ENCODE measurements at regions not wholly inside any gene's neighbourhood (a gene's known extent, or its start where the extent isn't known, plus 50 kb on each side); places are given as distances from the start of the nearest gene placed in this dataset.

DNA sequence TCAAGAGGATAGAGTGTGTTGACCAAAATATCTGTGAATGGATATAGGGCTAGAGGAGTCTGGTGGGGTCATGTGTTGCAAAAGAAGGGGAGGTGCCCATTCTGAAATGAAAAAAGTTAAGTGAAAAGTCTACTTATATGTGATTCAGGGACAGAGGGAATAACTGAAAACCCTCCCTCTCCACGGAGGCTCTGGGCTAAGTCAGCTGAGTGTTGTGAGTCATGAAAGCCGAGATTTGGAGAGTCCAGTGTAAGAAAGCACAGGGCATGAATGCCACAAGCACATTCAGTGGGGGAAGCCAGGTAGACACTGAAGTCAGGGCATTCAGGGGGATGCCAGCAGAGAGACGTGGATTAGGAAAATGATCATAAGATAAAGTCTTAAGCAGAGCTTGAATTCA is 871.9 kb downstream of the TSN start:
- ATAC-seq (no peak), DNase-seq (no peak)
- WGBS (ENCODE audit: insufficient coverage), result 64% methylated on average over 3 of the region's 3 CpGs
- Histone ChIP-seq H3K4me3 (ENCODE audit: low read length) (no peak overlapping the region), H3K27me3 (ENCODE audit: control insufficient read depth, insufficient read depth, low read length) (no peaks in the 10 kb centered on the region), H3K9me3 (ENCODE audit: control insufficient read depth, insufficient read depth, low read length) (no peaks in the 10 kb centered on the region), H3K4me1 (ENCODE audit: control insufficient read depth, insufficient read depth, low read length) (no peaks in the 10 kb centered on the region), H3K36me3 (ENCODE audit: control insufficient read depth, insufficient read depth, low read length) (no peaks in the 10 kb centered on the region), H3K27ac (ENCODE audit: low read length) (no peak overlapping the region)
- Mint-ChIP-seq H3K9me3 (peaks cover 11 to 24% of the 10 kb centered on the region in 2 donors), H3K36me3 (no peaks in the 10 kb centered on the region), H3K27ac (no peak overlapping the region), H3K27me3 (ENCODE audit: low read depth in 2 of 2) (no peaks in the 10 kb centered on the region), H3K4me1 (no peaks in the 10 kb centered on the region), H3K4me3 (no peak overlapping the region)
- TF ChIP-seq, protein P1, sequence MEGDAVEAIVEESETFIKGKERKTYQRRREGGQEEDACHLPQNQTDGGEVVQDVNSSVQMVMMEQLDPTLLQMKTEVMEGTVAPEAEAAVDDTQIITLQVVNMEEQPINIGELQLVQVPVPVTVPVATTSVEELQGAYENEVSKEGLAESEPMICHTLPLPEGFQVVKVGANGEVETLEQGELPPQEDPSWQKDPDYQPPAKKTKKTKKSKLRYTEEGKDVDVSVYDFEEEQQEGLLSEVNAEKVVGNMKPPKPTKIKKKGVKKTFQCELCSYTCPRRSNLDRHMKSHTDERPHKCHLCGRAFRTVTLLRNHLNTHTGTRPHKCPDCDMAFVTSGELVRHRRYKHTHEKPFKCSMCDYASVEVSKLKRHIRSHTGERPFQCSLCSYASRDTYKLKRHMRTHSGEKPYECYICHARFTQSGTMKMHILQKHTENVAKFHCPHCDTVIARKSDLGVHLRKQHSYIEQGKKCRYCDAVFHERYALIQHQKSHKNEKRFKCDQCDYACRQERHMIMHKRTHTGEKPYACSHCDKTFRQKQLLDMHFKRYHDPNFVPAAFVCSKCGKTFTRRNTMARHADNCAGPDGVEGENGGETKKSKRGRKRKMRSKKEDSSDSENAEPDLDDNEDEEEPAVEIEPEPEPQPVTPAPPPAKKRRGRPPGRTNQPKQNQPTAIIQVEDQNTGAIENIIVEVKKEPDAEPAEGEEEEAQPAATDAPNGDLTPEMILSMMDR (IDR thresholded peaks at IDR 0.05), result no peak
- intact Hi-C loops (cut with micrococcal nuclease), result no loop called here

DNA sequence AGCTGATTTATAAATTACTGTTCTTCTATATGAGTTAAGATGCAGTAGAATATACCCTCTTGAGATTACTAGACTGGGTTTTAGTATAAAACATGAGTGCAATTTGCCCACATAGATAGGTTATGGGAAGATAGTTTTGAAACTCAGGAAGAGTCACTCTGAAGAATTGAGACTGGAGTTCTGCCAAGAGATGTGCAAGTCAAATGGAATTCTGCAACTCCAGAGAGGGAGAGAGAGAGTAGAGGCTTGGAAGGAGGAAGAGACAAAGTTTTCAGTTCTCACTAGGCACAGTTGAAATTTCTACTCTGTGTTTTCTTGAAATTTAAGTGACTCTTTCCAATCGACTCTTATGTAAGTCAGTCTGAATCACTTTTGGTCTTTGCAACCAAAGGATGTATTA is 878.8 kb downstream of the TSN start:
- H3K4me1 Mint-ChIP-seq, result no peaks in the 10 kb centered on the region

DNA sequence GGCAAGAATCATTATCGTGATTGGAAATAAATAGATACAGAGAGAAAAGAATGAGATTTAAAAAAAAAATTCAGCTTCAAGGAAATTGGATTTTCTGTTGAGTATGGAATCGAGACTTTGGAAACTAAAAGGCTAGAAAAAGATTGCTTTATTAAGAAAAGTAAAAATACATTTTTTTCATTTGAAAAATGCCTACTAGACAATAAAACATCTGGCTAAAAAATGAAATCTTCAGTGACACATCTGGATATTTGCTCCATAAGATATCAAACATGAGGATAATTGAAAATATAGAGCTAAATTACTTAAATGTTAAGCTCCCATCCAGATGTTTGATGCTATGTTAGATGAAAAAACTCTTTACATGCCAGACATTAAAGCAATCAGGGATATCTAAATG is 879.5 kb downstream of the TSN start:
- Histone ChIP-seq H3K9me3 (ENCODE audit: control insufficient read depth, insufficient read depth, low read length) (no peaks in the 10 kb centered on the region), H3K4me3 (ENCODE audit: low read length) (no peak overlapping the region), H3K36me3 (ENCODE audit: control insufficient read depth, insufficient read depth, low read length) (no peaks in the 10 kb centered on the region), H3K27me3 (ENCODE audit: control insufficient read depth, insufficient read depth, low read length) (no peaks in the 10 kb centered on the region), H3K4me1 (ENCODE audit: control insufficient read depth, insufficient read depth, low read length) (no peaks in the 10 kb centered on the region), H3K27ac (ENCODE audit: low read length) (no peak overlapping the region)
- Mint-ChIP-seq H3K27ac (no peak overlapping the region), H3K27me3 (ENCODE audit: low read depth in 2 of 2) (no peaks in the 10 kb centered on the region), H3K36me3 (no peaks in the 10 kb centered on the region), H3K9me3 (peaks cover 7 to 12% of the 10 kb centered on the region in 2 donors), H3K4me1 (no peaks in the 10 kb centered on the region), H3K4me3 (no peak overlapping the region)
- ATAC-seq (no peak), DNase-seq (no peak)
- intact Hi-C loops (cut with micrococcal nuclease), result no loop called here
- WGBS (ENCODE audit: insufficient coverage), result 90% methylated on average over 1 of the region's 2 CpGs
- TF ChIP-seq, protein P1 (IDR thresholded peaks at IDR 0.05), result no peak

More for the DNA sequence above, 878.8 kb downstream of the TSN start:
- Mint-ChIP-seq H3K9me3 (peaks cover 7 to 14% of the 10 kb centered on the region in 2 donors), H3K4me3 (no peak overlapping the region), H3K27me3 (ENCODE audit: low read depth in 2 of 2) (no peaks in the 10 kb centered on the region), H3K27ac (no peak overlapping the region), H3K36me3 (no peaks in the 10 kb centered on the region)
- Histone ChIP-seq H3K27ac (ENCODE audit: low read length) (no peak overlapping the region), H3K36me3 (ENCODE audit: control insufficient read depth, insufficient read depth, low read length) (no peaks in the 10 kb centered on the region), H3K27me3 (ENCODE audit: control insufficient read depth, insufficient read depth, low read length) (no peaks in the 10 kb centered on the region), H3K4me1 (ENCODE audit: control insufficient read depth, insufficient read depth, low read length) (no peaks in the 10 kb centered on the region), H3K9me3 (ENCODE audit: control insufficient read depth, insufficient read depth, low read length) (no peaks in the 10 kb centered on the region), H3K4me3 (ENCODE audit: low read length) (no peak overlapping the region)
- no peak for ATAC-seq
- DNase-seq, result no peak
- intact Hi-C loops (cut with micrococcal nuclease), result no loop called here
- TF ChIP-seq, protein P1 (IDR thresholded peaks at IDR 0.05), result no peak
- WGBS (ENCODE audit: insufficient coverage), result 94% methylated on average over 1 of the region's 1 CpG

DNA sequence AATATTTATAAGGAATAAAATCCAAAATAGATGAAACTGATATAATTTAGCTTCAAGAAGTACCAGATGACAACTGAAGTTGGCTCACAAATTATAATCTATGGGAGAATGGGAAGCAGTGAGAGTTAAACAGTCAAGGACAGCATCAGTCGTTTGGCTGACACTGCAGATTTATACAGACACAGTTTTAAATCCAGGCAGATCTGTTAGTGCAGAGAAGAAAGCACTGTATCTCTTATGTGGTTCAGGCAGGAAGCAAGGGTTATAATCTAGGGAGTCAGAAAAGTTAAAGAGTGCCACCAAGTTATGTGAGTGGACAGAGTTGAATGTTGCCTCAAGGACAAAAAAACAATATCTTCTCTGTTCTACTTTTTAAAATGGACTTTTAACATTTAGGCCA is 880.2 kb downstream of the TSN start:
- WGBS (ENCODE audit: insufficient coverage), result 38% methylated on average over 1 of the region's 1 CpG

More for the DNA sequence above, 880.2 kb downstream of the TSN start:
- no peak overlapping the region for H3K4me3 Mint-ChIP-seq
- Histone ChIP-seq H3K4me3 (ENCODE audit: low read length) (no peak overlapping the region), H3K27me3 (ENCODE audit: control insufficient read depth, insufficient read depth, low read length) (no peaks in the 10 kb centered on the region), H3K9me3 (ENCODE audit: control insufficient read depth, insufficient read depth, low read length) (no peaks in the 10 kb centered on the region), H3K36me3 (ENCODE audit: control insufficient read depth, insufficient read depth, low read length) (no peaks in the 10 kb centered on the region), H3K27ac (ENCODE audit: low read length) (no peak overlapping the region), H3K4me1 (ENCODE audit: control insufficient read depth, insufficient read depth, low read length) (no peaks in the 10 kb centered on the region)
- TF ChIP-seq, protein P1 (IDR thresholded peaks at IDR 0.05), result no peak
- H3K4me1 Mint-ChIP-seq, result no peaks in the 10 kb centered on the region
- DNase-seq (no peak), ATAC-seq (no peak)
- no peak overlapping the region for H3K27ac Mint-ChIP-seq
- peaks cover 9% of the 10 kb centered on the region in 2 donors for H3K9me3 Mint-ChIP-seq
- intact Hi-C loops (cut with micrococcal nuclease), result no loop called here
- H3K27me3 Mint-ChIP-seq (ENCODE audit: low read depth in 2 of 2), result no peaks in the 10 kb centered on the region
- no peaks in the 10 kb centered on the region for H3K36me3 Mint-ChIP-seq

All from natural killer cell (primary cell).